ENCODE measurements at regions not wholly inside any gene's neighbourhood (a gene's known extent, or its start where the extent isn't known, plus 50 kb on each side); places are given as distances from the start of the nearest gene placed in this dataset.
"Not testable (repeated sequence)": the region's sequence is repeated elsewhere in the genome, so short reads cannot be mapped to it uniquely, and the experiment has no call there.

GRCh38 chr17:34471278-34471677 lies 108.1 kb upstream of the TMEM132E start:
- DNase-seq, result not testable (repeated sequence)

GRCh38 chr17:34465789-34466188 lies 102.8 kb upstream of the CCL1 start:
- no peak for DNase-seq

- DNase-seq, result peak; percentile 12 to 55
These were observed 101.8 kb upstream of the CCL1 start for GRCh38 chr17:34464812-34465211.

- no peak for DNase-seq
These were observed 95.2 kb upstream of the CCL1 start for GRCh38 chr17:34458266-34458665.

GRCh38 chr17:34456121-34456520 lies 93.1 kb upstream of the CCL1 start:
- DNase-seq, result no peak

GRCh38 chr17:34452769-34453168 lies 89.7 kb upstream of the CCL1 start:
- no peak for DNase-seq

GRCh38 chr17:34451313-34451712 lies 88.3 kb upstream of the CCL1 start:
- DNase-seq, result no peak

GRCh38 chr17:34447406-34447805 lies 84.4 kb upstream of the CCL1 start:
- no peak for DNase-seq

- DNase-seq, result no peak
These were observed 82.1 kb upstream of the CCL1 start for GRCh38 chr17:34445101-34445500.

GRCh38 chr17:34443619-34444469 lies 80.8 kb upstream of the CCL1 start:
- peak; percentile 6 to 46 for DNase-seq

- DNase-seq, result peak in 1 of 2 experiments; percentile 17
These were observed 79.5 kb upstream of the CCL1 start for GRCh38 chr17:34442387-34443111.

- peak; percentile 16 to 50 for DNase-seq
These were observed 74.2 kb upstream of the CCL1 start for GRCh38 chr17:34437188-34437587.

- no peak for DNase-seq
These were observed 73.6 kb upstream of the CCL1 start for GRCh38 chr17:34436607-34437006.

- DNase-seq, result peak; percentile 58 to 71
These were observed 72.3 kb upstream of the CCL1 start for GRCh38 chr17:34435182-34435928.

- no peak for DNase-seq
These were observed 71.0 kb upstream of the CCL1 start for GRCh38 chr17:34434052-34434451.

- peak; percentile 83 to 90 for DNase-seq
These were observed 61.9 kb upstream of the CCL1 start for GRCh38 chr17:34424814-34425491.

GRCh38 chr17:34423978-34424813 lies 61.2 kb upstream of the CCL1 start:
- DNase-seq, result no peak

- not testable (repeated sequence) for DNase-seq
These were observed 60.3 kb upstream of the CCL1 start for GRCh38 chr17:34423315-34423714.

GRCh38 chr17:34420900-34421299 lies 57.9 kb upstream of the CCL1 start:
- no peak for DNase-seq

- DNase-seq, result peak; percentile 39 to 75
These were observed 57.3 kb upstream of the CCL1 start for GRCh38 chr17:34420254-34420766.

- no peak for DNase-seq
These were observed 53.1 kb upstream of the CCL1 start for GRCh38 chr17:34416116-34416515.

GRCh38 chr17:34414339-34414738 lies 51.3 kb upstream of the CCL1 start:
- DNase-seq, result no peak
